ENCODE measurements at regions not wholly inside any gene's neighbourhood (a gene's known extent, or its start where the extent isn't known, plus 50 kb on each side); places are given as distances from the start of the nearest gene placed in this dataset.
"Not testable (repeated sequence)": the region's sequence is repeated elsewhere in the genome, so short reads cannot be mapped to it uniquely, and the experiment has no call there.

GRCh38 chr6:112997421-112998085 lies 650.4 kb downstream of the RFPL4B start:
- DNase-seq (ENCODE audit: insufficient read length, low spot score) (no peak), FAIRE-seq (no peak)
- TF ChIP-seq POLR2A (IDR thresholded peaks at IDR 0.05; ENCODE audit: low read depth, low read length) = no peak

- no peak for DNase-seq (ENCODE audit: insufficient read length, low spot score)
- FAIRE-seq = no peak
- TF ChIP-seq POLR2A (IDR thresholded peaks at IDR 0.05; ENCODE audit: low read depth, low read length) = no peak
Measured at GRCh38 chr6:113004054-113004453, 656.9 kb downstream of the RFPL4B start.

GRCh38 chr6:113004470-113005270 lies 657.5 kb downstream of the RFPL4B start:
- DNase-seq (ENCODE audit: insufficient read length, low spot score) = no peak
- no peak for FAIRE-seq

GRCh38 chr6:113006494-113006893 lies 659.4 kb downstream of the RFPL4B start:
- no peak for DNase-seq (ENCODE audit: insufficient read length, low spot score)
- TF ChIP-seq POLR2A (IDR thresholded peaks at IDR 0.05; ENCODE audit: low read depth, low read length) = no peak
- no peak for FAIRE-seq

More at GRCh38 chr6:113004470-113005270, 657.5 kb downstream of the RFPL4B start:
- no peak for TF ChIP-seq POLR2A (IDR thresholded peaks at IDR 0.05; ENCODE audit: low read depth, low read length)

GRCh38 chr6:113009682-113010081 lies 662.6 kb downstream of the RFPL4B start:
- DNase-seq (ENCODE audit: insufficient read length, low spot score) = no peak
- no peak for FAIRE-seq

GRCh38 chr6:113010196-113010989 lies 663.3 kb downstream of the RFPL4B start:
- FAIRE-seq (no peak), DNase-seq (ENCODE audit: insufficient read length, low spot score) (no peak)
- no peak for TF ChIP-seq POLR2A (IDR thresholded peaks at IDR 0.05; ENCODE audit: low read depth, low read length)

More at GRCh38 chr6:113009682-113010081, 662.6 kb downstream of the RFPL4B start:
- TF ChIP-seq POLR2A (IDR thresholded peaks at IDR 0.05; ENCODE audit: low read depth, low read length) = no peak

- no peak for TF ChIP-seq POLR2A (IDR thresholded peaks at IDR 0.05; ENCODE audit: low read depth, low read length)
- FAIRE-seq (no peak), DNase-seq (ENCODE audit: insufficient read length, low spot score) (no peak)
Measured at GRCh38 chr6:113011389-113011788, 664.3 kb downstream of the RFPL4B start.

GRCh38 chr6:113011801-113012200 lies 664.7 kb downstream of the RFPL4B start:
- FAIRE-seq = no peak
- DNase-seq (ENCODE audit: insufficient read length, low spot score) = no peak
- TF ChIP-seq POLR2A (IDR thresholded peaks at IDR 0.05; ENCODE audit: low read depth, low read length) = no peak

GRCh38 chr6:113015249-113015648 lies 668.1 kb downstream of the RFPL4B start:
- no peak for TF ChIP-seq POLR2A (IDR thresholded peaks at IDR 0.05; ENCODE audit: low read depth, low read length)
- no peak for DNase-seq (ENCODE audit: insufficient read length, low spot score)
- no peak for FAIRE-seq

GRCh38 chr6:113017353-113017752 lies 670.2 kb downstream of the RFPL4B start:
- TF ChIP-seq POLR2A (IDR thresholded peaks at IDR 0.05; ENCODE audit: low read depth, low read length) = no peak
- DNase-seq (ENCODE audit: insufficient read length, low spot score) (no peak), FAIRE-seq (no peak)

- peak; percentile 45 for FAIRE-seq
- no peak for DNase-seq (ENCODE audit: insufficient read length, low spot score)
- TF ChIP-seq POLR2A (IDR thresholded peaks at IDR 0.05; ENCODE audit: low read depth, low read length) = no peak
Measured at GRCh38 chr6:113018351-113019151, 671.4 kb downstream of the RFPL4B start.

GRCh38 chr6:113019176-113019575 lies 672.0 kb downstream of the RFPL4B start:
- TF ChIP-seq POLR2A (IDR thresholded peaks at IDR 0.05; ENCODE audit: low read depth, low read length) = no peak
- FAIRE-seq = peak; percentile 6
- no peak for DNase-seq (ENCODE audit: insufficient read length, low spot score)

- no peak for DNase-seq (ENCODE audit: insufficient read length, low spot score)
- no peak for FAIRE-seq
- TF ChIP-seq POLR2A (IDR thresholded peaks at IDR 0.05; ENCODE audit: low read depth, low read length) = no peak
Measured at GRCh38 chr6:113027780-113028179, 680.6 kb downstream of the RFPL4B start.

GRCh38 chr6:113029161-113029560 lies 682.0 kb downstream of the RFPL4B start:
- not testable (repeated sequence) for FAIRE-seq; DNase-seq (ENCODE audit: insufficient read length, low spot score)
